GM21529 (cell line): ENCODE measurements at regions not wholly inside any gene's neighbourhood (a gene's known extent, or its start where the extent isn't known, plus 50 kb on each side); places are given as distances from the start of the nearest gene placed in this dataset.

ENCODE experiments used
- ATAC-seq: cut with Tn5 transposase; IDR thresholded peaks from one replicate; pipeline ENCODE4 v1.9.1; 2021; ENCODE audit not compliant: unreplicated experiment

DNA sequence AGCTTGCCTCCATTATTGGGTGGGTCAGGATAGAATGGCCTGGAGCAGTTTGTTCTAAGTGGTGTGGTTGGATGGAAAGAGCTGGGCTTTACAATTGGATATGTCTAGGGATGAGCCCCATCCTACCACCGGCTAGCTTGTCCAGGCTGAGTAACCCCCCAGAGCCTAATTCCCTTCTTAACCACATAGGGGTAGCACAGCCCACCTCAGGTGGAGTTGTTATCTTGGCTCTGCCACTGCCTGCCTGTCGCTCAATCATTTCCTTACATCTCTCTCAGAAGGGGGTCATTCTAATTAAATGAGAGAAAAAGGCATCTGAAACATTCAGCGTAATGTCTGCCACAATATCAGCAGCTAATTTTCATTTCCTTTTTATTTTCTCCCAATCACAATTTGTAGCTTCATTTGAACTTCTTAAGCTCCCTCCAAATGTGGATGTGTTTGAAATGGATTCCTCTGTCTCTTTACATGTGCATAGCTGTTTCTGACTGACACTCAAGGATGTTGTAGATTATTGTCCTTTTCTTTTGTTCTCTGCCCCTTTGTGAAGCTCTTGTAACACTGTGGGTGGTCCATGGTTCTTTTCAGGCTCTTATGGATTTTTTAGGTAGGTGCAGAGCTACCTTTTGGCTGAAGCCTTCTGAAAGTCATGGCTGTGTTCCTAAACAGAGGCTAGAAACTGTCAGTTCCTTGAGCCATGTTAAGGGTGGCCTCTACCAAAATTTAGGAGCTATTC lies 383.1 kb upstream of the KLF4 start:
- ATAC-seq, result no peak

DNA sequence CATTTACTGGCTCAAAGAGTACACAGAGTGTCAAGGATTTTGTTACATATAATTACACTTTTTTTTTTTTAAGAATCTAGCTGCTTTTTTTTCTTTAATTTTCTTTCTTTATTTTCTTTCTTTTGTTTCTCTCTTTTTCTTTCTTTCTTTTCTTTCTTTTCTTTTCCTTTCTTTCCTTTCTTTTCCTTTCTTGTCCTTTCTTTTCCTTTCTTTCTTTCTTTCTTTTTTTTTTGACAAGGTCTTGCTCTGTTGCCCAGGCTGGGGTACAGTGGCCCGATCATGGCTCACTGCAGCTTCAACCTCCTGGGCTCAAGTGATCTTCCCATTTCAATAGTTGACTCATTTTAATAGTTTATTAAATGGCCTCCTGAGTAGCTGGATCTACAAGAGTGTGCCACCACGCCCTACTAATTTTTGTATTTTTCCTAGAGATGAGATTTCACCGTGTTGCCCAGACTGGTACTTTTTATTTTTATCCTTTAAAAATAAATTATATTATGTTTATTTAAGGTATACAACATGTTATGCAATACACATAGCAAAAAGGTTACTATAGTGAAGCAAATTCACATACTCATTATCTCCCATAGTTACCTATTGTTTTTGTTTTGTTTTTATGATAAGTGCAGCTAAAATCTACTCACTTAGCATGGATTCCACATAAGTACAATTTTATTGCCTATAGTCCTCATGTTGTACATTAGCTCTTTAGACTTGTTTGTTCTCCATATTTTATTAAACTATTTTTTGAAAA lies 381.5 kb upstream of the KLF4 start:
- no peak for ATAC-seq

DNA sequence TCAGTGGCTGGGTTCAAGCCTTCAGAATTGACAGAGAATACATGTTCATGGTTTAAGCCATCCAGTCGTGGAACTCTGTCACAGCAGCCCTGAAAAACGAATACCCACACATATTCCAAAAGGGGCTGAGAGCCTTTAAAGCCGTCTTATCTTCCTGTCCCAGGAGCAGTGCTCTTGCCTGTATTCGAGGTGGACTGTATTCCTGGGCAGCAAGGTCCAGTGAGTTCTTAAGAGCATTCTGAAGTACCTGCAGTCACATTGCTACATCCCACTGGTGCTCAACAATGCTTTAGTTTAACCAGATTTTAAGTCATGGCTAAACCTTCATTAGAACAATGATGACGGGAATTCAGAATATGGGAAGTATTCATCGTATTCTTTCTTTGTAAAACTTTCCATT lies 380.7 kb upstream of the KLF4 start:
- no peak for ATAC-seq

DNA sequence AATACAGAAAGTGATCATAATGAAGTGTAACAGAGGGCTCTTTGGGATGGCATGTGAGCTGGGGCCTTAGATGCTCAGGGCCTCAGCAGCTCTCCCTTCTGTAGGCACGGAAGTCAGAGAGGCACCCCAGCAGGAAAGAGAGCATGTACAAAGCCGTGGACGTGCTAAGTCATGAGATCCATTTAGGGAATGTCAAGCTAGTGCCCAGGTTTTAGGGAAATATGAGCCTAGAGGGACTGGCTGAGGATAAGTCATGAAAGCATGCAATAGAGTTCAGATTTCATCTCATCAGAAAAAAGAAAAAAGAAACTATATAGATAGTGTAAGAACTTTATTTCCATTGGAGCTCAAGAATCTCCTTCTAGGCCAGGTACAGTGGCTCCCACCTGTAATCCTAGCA lies 379.5 kb upstream of the KLF4 start:
- no peak for ATAC-seq

DNA sequence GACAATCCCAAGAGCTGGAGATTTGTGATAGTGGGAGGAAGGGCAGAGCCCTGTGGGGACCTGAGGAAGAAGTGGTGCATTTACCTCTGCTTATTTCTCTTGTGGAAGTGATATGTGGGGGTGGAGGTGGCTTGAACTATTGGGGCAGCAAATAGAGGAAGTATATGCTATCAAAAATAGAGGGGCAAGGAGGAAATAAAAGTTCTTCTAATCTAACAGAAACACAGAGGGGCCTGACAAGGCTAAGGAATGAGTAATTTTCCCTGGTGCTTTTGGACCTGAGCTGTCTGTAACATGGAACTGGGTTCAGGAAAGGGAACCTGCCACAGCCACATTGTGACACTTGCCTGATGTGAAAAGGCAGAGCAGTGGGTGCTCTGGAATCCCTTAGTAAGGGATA lies 378.6 kb upstream of the KLF4 start:
- ATAC-seq, result no peak

DNA sequence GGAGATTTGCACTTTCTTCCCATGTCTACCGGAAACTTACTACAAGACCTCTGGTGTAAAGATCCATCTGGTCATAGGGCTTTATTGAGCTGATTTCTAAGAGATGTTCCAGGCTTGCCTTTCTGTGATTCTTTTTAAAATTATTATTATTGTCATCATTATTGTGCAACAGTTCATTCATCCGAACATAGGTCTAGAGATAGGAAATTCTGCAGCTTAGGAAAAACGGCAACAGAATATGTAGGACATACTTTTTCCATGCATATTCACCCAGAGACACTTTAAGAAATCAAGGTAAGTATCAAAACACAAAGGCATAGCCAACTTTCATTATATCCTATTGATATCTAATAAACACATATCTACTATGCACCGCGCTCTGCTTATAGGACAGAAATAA lies 378.2 kb upstream of the KLF4 start:
- ATAC-seq, result no peak

DNA sequence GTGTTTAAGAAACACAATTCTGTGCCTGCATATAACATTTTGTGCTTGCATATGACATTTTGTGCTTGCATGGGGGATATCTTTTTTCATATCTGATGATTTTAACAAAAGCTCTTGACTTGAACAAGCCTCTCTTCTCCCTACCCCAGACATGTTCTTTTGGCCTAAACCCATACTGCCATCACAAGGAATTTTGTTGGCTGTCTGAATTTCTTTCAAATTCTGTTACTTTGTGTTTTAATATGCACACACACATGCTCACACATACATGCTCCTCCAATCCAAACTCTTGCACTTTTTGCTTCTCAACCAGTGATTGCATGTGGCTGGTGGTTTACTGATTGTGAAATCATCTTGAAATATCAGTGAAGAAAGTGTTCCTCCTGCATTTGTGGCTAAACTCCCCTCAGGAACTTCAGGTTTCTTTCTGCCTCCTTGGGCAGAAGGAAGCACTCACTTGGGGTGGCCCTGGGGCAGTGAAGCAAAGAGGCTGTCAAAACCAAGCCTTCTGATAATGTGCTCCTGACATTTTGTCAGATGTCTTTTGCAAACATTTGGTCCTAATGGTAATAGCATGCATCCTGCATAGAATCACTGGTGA lies 377.2 kb upstream of the KLF4 start:
- ATAC-seq, result no peak

DNA sequence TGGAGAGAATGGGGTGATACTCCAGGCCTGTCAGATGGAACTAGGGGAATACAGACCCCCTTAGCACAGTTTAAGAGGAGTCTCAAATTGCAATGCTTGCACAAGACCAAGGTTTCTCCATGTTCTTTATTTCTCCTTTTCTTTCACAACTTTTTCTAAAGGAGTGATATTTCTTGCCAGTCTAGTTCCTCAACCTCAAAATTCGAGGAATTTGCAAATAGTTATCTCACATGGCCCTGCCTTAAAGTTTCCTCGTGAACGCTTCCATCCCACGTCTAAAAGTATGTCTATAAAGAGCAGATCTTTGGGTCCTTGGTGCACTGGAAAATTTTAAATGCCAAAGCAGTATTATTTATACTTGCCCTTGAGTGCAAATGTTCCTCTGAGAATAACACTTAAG lies 373.8 kb upstream of the KLF4 start:
- no peak for ATAC-seq

DNA sequence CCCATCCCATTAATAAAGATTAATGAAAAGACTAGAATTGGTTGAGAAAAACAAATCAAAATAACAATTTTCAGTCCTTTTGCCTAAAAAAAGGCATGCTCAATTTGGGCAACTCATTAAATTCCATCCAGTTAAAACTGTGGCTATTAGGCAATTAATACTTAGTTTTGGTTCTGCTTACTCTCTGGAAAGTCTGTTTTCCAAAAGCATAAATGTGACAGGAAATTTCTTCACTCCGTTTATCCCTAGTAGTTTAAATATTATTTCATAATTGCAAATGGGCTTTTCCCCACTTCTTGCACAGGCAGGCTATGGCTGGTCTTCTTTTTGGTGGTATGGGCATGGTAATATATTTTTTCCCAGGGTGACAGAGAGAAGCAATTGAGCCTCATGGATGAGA lies 373.3 kb upstream of the KLF4 start:
- ATAC-seq, result no peak

DNA sequence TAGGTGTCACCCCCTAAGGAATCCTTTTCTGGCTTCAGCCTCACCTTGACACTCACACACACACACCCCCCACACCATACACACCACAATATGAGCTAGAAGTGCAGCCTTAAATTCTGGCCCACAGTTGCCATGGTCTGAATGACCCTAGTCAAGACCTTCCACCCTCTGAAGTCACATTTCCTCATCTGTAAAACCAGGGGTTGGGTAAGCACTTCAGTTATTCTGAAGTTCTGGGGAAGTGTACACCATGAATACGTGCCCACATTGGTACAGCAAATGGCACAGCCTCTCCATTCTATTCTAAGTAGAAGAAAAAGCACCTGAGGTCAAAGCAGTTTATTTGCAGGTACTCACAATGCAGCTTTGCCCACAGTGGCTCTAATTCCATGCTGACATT lies 372.8 kb upstream of the KLF4 start:
- no peak for ATAC-seq

DNA sequence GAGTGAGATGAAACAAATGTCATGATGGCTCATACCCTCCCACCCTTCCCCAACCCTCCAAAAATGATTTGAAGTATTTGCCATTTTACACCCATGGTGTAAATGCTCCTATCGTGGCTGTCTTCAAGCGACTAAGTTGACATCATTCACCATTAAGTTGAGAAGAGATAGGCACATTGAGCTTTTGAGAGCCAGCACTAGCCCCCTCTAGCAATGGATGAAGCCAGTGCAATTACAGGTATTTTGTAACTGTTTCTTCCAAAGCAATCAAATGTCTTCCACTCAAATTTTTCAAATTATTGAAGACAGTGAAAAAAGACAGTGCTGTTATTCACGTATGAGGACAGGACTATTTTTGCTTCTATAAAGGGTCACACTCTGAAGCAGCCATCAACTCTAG lies 371.5 kb upstream of the KLF4 start:
- no peak for ATAC-seq

DNA sequence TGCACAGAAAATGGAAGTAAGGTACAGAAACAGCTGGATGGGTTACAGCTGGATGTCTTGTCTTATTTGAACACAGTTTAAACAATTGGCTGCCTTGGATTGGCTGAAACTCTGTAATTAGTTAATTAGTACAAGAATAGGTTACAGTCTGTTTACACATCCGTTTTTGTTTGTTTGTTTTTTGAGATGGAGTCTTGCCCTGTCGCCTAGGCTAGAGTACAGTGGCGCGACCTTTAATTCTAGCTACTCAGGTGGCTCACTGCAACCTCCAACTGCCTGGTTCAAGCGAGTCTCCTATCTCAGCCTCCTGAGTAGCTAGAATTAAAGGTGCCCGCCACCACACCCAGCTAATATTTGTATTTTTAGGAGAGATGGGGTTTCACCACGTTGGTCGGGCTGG lies 368.7 kb upstream of the KLF4 start:
- no peak for ATAC-seq

DNA sequence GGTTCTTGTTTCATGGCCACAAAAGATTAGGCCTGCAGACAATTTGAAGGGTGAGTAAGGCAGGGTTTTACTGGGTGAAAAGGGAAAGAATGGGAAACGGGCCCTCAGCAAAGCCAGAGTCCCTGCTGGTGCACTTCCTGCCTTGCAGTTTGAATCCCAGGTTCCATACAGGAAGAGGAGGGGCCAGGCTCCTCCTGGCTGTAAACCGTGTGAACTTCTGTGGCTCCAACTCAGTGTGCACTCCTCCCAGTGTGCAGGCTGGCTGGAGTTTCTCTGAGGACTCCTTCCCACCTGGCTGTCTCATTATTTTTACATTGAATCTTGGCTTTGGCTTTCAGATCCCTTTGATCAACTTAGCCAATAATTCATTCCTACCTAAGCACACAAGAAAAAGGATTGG lies 367.1 kb upstream of the KLF4 start:
- no peak for ATAC-seq

DNA sequence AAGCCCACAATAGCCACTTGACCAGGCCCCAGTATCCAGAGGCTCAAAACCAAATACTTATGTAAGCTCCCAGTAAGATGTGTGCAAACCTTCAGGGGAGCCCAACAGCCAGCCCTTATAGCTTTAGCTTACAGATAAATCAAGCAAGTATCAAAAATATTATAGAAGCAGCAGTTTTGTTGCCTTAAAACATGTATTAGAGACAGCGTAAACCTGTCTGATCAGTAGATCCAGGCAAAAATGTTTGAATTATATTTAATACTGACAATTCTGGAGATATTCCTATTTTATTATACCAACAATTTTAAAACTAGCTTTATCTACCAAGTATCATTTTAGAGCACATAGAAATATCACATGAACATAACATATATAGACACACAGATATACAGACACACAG lies 365.6 kb upstream of the KLF4 start:
- no peak for ATAC-seq

DNA sequence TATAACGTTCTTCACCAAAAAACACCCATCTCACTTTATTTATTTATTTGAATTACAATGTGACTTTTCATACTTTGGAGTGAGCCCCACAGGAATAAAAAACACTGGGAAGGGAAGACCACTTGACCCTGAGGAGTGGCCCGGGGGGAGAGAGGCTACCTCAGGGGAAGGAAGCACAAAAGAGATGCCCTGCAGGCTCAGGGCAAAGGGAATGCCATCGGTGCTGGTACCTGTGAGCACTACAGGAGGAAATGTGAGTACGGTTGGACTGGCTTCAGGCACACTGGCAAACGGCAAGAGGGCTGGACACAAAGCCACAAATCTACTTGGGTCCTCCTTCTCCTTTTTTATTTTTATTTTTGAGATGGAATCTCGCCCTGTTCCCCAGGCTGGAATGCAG lies 363.9 kb upstream of the KLF4 start:
- no peak for ATAC-seq

DNA sequence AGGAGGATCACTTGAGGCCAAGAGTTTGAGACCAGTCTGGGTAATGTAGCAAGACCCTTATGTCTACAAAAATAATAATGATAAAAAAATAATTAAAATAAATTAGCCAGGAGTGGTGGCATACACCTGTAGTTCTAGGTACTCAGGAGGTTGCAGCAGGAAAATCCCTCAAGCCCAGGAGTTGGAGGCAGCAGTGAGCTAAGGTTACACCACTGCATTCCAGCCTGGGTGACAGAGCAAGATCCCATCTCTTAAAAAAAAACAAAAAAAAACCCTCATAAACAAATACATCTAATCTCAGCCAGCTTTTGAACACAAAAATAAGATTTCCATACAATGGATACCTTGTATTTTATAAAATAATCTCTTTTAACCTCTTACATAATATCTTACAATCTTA lies 363.3 kb upstream of the KLF4 start:
- ATAC-seq, result no peak

DNA sequence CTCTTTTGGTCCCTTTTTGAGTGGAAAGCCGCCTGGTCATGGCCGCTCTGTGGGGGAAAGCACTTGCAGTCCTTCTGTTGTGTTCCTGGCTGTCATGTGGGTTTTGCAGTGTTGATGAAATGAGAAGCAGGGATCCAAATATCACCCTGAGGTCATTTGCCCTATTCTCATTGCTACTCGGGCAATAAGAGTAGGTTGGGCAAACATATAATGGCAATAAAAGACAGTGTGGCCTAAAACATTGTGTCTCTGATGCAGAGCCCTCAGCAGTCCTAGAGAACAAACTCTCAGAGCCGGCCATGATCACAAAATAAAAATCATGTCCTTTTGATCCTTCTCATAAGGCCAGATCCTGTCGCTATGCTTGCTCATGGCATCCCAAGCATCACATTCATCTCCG lies 361.1 kb upstream of the KLF4 start:
- no peak for ATAC-seq

DNA sequence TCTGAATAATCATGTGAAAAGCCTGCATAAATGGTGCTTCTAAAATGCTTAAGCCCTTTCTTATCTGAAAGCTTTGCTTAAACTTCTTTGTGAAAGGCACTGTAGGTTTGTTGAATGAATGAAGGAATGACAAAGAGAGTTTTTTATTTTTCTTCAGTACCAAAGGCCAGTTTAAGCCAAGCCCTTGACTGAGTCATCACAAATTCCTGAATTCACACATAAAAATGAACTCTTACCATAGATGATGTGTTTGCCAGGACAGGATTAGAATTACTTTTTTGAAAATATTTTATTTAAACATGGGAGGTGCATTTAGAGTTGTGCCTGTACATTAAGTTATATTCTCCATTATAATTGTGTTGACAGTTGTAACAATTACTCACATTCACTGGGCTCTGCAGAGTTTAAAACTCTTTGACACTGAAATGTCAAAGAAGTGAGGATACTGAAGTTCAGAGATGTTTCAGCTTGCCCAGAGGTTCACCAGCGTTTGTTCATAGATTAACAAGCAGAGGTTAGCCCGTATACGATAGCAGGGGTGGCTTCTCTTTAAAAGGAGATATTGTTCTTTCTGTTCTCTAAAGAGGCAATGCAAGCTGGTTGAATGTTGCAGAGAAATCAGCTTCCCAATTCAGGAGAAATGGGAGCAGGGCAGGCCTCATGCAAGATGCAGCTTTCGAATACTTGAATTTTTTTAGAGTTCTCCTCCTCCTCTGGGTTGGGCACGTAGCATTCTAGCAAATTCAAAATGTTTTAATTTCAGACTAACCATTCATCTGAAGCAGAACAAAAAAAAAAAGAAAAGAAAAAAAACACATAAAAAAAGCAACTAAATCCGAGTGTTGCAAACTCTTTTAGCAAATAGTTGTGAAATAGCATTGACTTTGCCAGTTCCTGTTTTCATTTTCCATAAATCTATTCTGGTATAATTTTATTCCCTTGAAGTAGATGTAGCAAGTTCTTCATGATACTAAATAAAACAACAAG lies 358.7 kb upstream of the KLF4 start:
- no peak for ATAC-seq

DNA sequence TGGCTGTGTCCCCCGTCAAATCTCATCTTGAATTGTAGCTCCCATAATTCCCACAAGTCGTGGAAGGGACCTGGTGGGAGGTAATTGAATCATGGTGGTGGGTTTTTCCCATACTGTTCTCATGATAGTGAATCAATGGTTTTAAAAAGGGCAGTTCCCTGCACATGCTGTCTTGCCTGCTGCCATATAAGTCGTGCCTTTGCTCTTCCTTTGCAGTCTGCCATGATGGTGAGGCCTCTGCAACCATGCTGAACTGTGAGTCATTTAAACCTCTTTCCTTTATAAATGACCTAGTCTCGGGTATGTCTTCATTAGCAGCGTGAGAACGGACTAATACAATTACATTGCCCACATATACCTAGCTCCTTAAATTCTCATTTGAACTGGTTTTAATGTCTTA lies 353.0 kb upstream of the KLF4 start:
- no peak for ATAC-seq

DNA sequence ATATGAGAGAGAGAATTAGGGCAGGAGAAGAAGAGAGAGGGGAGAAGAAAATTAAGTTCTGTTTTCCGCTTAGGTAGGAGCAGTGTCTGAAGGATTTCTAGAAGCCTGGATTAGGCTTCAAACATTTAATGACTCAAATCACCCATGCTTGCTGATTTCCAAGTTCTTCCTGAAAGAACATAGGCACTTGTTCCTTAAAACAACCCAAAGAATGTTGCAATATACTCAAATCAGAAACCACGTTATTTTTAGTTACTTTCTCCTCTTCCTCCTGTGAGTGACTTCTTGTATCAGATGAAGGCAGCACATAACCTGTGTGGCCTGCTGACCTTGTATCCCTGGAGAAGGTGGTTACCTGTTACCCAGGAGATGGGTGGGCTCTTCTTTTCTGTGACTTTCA lies 351.5 kb upstream of the KLF4 start:
- ATAC-seq, result no peak

DNA sequence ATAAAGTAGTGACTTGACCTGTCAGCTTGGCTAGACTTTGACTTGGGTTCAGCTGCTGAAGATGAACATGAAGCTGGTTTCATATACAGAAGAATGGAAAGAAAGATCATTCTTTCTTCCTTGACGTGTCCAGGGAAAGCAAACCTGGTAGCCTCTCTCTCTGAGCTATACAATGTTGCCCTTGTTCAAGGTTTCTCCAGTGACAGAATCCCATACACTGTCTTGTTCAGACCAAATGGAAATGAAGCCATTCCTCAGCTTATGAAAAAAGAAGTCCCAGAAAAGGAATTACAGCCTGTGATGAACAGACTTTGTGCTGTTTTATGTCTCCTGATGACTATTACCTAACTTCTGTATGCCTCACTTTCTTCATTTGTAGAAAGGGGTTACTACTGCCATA lies 349.8 kb upstream of the KLF4 start:
- ATAC-seq, result no peak
